Left lobe of liver (tissue), 2 donors: ENCODE measurements at regions not wholly inside any gene's neighbourhood (a gene's known extent, or its start where the extent isn't known, plus 50 kb on each side); places are given as distances from the start of the nearest gene placed in this dataset.
A peak's percentile ranks its signal among the peaks of the same experiment; 100 is the strongest.
"Not testable (repeated sequence)": the region's sequence is repeated elsewhere in the genome, so short reads cannot be mapped to it uniquely, and the experiment has no call there.

Source experiments
- ATAC-seq: fragments of 200-7000 bp; cut with Tn5 transposase; one replicate; pipeline ENCODE4 v1.9.1; 2020; ENCODE audit warnings: mild to moderate bottlenecking, moderate library complexity
- DNase-seq: peaks from one replicate; pipeline ENCODE4 v3.0.0-alpha.2; 2020; ENCODE audit warnings: low spot score
- donor health status: DM: no; HTN: no; CAD: no; lungs with moderate emphysema.
- donor health status: DM: no; HTN: yes; CAD: no.

- ATAC-seq: no peak
- no peak for DNase-seq
Observed at GRCh38 chr13:61358599-61358998, 57.0 kb downstream of the PCDH20 start.

GRCh38 chr13:61350341-61350740 lies 65.3 kb downstream of the PCDH20 start:
- no peak for ATAC-seq
- DNase-seq: no peak

- DNase-seq (no peak), ATAC-seq (no peak)
Observed at GRCh38 chr13:61339054-61339621, 76.5 kb downstream of the PCDH20 start.

- DNase-seq (no peak), ATAC-seq (no peak)
Observed at GRCh38 chr13:61316647-61317046, 99.0 kb downstream of the PCDH20 start.

GRCh38 chr13:61294467-61295191 lies 121.0 kb downstream of the PCDH20 start:
- DNase-seq: no peak
- no peak for ATAC-seq

GRCh38 chr13:61286148-61286745 lies 129.4 kb downstream of the PCDH20 start:
- DNase-seq (no peak), ATAC-seq (peak; percentile 59)

GRCh38 chr13:61277586-61278276 lies 137.9 kb downstream of the PCDH20 start:
- no peak for ATAC-seq
- DNase-seq: no peak

- DNase-seq: no peak
Observed at GRCh38 chr13:61277088-61277487, 138.6 kb downstream of the PCDH20 start.

GRCh38 chr13:61276401-61276800 lies 139.2 kb downstream of the PCDH20 start:
- DNase-seq: no peak
- no peak for ATAC-seq

More at GRCh38 chr13:61277088-61277487, 138.6 kb downstream of the PCDH20 start:
- ATAC-seq: no peak

- ATAC-seq: no peak
- DNase-seq: no peak
Observed at GRCh38 chr13:61275736-61276135, 139.9 kb downstream of the PCDH20 start.

- no peak for ATAC-seq
- DNase-seq: no peak
Observed at GRCh38 chr13:61275251-61275650, 140.4 kb downstream of the PCDH20 start.

GRCh38 chr13:61266896-61267295 lies 148.8 kb downstream of the PCDH20 start:
- not testable (repeated sequence) for DNase-seq, ATAC-seq

- no peak for ATAC-seq
- DNase-seq: no peak
Observed at GRCh38 chr13:61261746-61262472, 153.7 kb downstream of the PCDH20 start.

- ATAC-seq (no peak), DNase-seq (no peak)
Observed at GRCh38 chr13:61258185-61258584, 157.5 kb downstream of the PCDH20 start.

- ATAC-seq: no peak
- no peak for DNase-seq
Observed at GRCh38 chr13:61255040-61255796, 160.4 kb downstream of the PCDH20 start.

GRCh38 chr13:61253105-61253877 lies 162.4 kb downstream of the PCDH20 start:
- no peak for ATAC-seq
- DNase-seq: no peak

- DNase-seq (no peak), ATAC-seq (no peak)
Observed at GRCh38 chr13:61252213-61252612, 163.4 kb downstream of the PCDH20 start.

- DNase-seq: no peak
- ATAC-seq: no peak
Observed at GRCh38 chr13:61247149-61247936, 168.3 kb downstream of the PCDH20 start.

GRCh38 chr13:61246351-61246750 lies 169.3 kb downstream of the PCDH20 start:
- ATAC-seq: no peak

More at GRCh38 chr13:61246351-61246750, 169.3 kb downstream of the PCDH20 start:
- DNase-seq: no peak
